ENCODE measurements at regions not wholly inside any gene's neighbourhood (a gene's known extent, or its start where the extent isn't known, plus 50 kb on each side); places are given as distances from the start of the nearest gene placed in this dataset.

DNA sequence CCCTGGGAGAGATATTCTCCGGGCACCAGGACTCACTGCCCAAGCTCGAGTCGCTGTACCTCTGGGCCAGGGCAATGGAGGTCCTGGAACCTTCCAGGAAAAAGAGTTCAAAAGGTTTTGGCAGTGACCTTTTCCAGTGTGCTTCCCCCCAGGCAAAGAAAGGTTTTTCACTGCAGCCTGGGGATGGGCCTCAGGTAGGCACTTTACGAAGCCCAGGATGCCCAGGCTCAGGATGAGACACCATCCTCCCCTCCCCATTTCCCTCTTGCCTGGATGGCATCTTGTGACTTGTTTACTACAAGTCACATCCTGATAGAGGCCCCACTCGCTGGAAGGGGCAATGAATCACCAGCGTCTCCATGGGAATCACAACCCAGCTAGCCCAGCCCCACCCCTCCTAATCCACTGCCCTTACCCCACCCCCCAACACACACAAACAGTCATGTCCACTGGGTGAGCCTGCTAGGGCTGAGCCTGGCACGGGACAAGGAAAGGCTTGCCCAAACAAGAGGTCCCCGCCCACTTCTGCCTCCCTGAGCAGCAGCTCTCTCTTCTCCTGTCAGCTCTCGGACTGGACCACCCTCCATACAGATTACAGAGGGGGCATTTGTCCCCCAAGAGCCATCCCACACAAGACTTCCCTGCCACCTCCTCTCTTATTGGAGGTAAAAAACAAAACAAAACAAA, 93.8 kb upstream of the SMNDC1 start:
- DNase-seq (ENCODE audit: low read depth in 2 of 2), result no peak

GRCh38 chr10:110399106-110399964, 94.6 kb upstream of the SMNDC1 start:
- DNase-seq (ENCODE audit: low read depth in 2 of 2), result no peak

GRCh38 chr10:110399965-110400933, 95.5 kb upstream of the SMNDC1 start:
- DNase-seq (ENCODE audit: low read depth in 2 of 2), result no peak

- DNase-seq (ENCODE audit: low read depth in 2 of 2), result no peak
Observed at GRCh38 chr10:110401401-110402076, 96.2 kb upstream of the DUSP5 start.

GRCh38 chr10:110402077-110402416, 95.7 kb upstream of the DUSP5 start:
- no peak for DNase-seq (ENCODE audit: low read depth in 2 of 2)

DNA sequence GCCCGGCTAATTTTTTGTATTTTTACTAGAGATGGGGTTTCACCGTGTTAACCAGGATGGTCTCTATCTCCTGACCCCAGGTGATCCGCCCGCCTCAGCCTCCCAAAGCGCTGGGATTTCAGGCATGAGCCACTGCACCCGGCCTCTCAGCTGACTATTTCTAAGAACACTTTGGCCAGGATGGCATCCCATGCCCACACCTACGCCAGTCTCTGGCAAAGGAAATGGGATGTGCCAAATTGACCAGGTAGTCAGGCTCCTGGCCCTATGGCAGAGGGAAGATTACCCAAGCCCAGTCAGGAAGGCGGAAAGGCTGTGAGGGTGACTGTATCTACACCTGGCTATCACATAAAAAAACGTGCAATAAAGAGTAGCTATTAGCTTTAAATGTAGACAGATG, 94.1 kb upstream of the DUSP5 start:
- DNase-seq (ENCODE audit: low read depth in 2 of 2), result no peak

DNA sequence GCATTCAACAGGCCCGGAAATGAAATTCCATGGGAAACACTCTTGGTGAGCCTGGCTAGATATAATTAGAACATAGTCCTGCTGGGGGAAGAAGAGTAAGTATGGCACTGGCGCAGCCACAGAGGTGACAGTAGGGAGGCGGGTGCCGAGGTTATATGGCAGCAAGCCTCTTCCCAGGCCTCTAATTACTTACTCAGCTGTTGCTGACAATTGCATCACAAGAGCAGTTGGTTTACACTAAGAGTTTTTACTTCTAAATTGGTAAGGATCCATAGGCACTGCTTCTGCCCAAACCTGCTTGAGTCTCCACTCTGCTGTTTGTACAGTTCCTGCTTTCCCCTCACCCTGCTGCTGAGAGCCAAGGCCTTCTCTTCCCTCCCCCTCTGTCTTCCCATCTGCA, 93.3 kb upstream of the DUSP5 start:
- DNase-seq (ENCODE audit: low read depth in 2 of 2), result no peak

DNA sequence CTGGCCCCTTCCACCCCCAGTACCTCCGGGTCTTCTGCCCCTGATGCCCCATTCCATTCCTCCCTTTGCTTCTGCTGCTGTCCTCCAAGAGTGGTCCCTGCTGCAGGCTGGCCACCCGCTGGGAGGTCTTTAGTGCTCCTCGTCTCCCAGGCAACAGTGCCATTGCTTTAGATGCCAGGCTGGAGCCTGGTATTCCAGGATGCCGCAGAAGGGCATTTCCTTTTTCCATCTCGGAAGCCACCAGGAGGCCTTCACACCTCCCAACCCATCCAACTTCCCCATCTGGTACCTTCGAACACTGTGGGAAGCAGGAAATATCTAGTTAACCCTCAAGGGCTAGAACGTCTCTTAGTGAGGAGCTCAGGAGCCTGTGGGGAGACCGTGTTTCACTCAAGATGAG, 92.9 kb upstream of the DUSP5 start:
- DNase-seq (ENCODE audit: low read depth in 2 of 2), result no peak

DNA sequence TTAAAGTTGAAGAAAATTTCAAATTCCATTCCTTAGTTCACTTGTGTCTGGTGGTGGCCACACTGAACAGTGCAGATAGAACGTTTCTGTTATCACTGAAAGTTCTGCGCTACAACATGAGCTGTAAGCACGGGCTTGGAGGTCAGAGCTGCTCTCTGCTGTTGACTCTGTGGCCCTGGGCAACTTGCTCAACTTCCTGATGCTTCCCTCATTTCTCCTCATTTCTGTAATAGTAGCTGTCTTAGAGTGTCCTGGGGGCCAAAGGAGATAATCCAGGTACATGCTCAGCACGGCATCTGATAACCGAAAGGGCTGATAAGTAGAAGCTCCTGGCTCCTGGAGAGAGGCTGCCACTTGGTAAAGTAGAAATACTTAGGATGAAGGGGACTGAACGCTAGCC, 92.3 kb upstream of the DUSP5 start:
- DNase-seq (ENCODE audit: low read depth in 2 of 2), result no peak

GRCh38 chr10:110407301-110408170, 90.2 kb upstream of the DUSP5 start:
- no peak for DNase-seq (ENCODE audit: low read depth in 2 of 2)

GRCh38 chr10:110408203-110408871, 89.4 kb upstream of the DUSP5 start:
- no peak for DNase-seq (ENCODE audit: low read depth in 2 of 2)

GRCh38 chr10:110408943-110409342, 88.8 kb upstream of the DUSP5 start:
- no peak for DNase-seq (ENCODE audit: low read depth in 2 of 2)

DNA sequence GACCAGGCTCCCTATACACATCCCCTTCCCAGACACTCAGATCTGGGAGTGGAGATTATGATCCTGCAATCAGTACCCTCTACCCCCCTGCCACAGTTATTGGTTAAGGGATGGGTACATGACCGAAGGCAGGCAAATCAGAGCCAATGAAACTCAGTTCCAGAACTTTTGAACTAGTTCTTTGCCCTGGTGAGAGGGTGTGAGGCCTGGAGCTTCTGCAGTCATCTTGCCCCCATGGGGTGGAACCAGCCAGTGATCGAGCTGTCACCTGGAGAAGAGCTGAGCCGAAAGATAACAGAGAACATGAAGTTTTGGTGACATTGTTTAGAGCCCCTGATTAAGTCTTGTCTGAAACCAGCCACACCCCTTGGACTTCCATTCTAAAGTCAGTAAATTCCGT, 88.2 kb upstream of the DUSP5 start:
- no peak for DNase-seq (ENCODE audit: low read depth in 2 of 2)

GRCh38 chr10:110409926-110410325, 87.8 kb upstream of the DUSP5 start:
- no peak for DNase-seq (ENCODE audit: low read depth in 2 of 2)

DNA sequence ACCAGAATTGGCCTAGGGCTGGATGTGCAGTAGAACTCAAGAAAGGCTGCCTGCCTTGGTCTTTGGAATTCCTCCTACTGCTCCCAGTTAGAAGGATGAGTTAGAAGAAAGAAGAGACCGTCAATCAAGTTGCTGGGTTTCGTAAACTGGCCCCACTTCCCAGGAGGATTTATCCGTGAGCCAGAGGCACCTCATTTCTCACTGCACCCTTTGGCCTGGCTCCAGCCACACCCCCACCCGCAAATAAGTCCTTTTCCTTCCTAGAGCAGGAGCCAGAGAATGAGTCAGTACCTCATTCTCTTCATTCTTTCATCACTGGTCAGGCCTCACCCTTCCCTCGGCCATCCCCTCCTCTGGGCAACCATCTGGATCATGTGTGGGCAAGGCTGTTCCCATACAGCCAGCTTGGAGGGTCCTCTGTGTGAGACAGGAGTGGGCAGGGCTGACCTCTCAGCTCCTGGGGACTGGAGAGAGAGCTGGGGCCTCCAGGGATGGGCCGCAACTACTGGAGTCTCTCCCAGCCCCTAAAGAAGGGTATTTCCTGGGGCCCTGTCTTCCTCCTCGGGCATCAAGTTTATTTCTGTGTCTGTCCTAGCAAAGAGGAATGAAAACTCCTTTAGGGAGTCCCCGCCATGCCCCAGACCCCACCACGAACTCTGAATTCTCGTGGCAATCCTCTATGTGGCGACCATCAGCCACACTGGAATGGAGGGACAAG, 87.2 kb upstream of the DUSP5 start:
- no peak for DNase-seq (ENCODE audit: low read depth in 2 of 2)

DNA sequence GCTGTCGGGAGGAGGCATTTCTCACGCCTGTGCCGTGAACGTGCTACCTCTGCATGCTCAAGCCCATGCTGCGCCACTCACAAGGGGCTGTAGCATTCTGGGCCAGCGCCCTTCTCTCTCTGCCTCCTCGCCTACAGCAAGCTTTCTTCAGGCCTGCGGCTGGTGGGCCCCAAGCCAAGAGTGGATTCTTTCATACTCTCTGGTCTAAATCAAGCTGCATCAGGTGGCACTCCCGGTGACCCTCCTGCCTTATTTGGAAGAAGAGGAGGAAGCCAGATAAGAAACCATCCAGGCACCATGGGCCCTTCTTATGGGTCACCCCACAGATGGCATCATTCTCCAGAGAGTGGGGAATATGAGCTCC, 86.7 kb upstream of the DUSP5 start:
- DNase-seq (ENCODE audit: low read depth in 2 of 2), result no peak

- no peak for DNase-seq (ENCODE audit: low read depth in 2 of 2)
Observed at GRCh38 chr10:110413049-110413783, 84.5 kb upstream of the DUSP5 start.

DNA sequence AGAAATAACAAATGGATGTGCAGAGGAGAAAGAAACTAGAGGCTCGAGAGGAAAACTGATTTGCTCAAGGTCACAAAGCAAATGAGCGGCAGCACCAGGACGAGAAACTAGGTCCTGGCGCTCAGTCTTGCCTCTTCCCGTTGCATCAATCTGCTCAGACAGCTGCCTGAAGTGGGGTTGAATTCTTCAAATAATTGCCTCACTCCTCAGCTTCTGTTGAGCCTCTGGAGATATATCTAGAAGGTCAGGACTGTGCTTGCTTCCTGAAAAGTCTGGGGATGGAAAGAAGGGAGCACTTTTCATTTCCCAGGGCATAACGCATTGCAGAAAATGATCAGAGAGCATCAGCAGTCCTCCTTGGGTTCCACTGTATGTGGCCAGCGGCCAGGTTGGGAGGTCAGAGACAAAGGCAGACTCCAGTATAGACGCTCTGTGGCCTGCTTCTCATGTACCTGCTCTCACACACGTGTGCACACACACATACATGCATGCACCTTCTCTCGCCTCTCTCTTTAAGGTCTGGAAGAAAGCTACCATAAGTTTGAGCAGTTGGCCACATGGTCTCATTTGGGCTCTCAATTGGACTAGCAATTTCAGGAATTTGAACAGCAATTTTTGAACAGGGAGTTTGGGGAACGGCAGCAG, 83.7 kb upstream of the DUSP5 start:
- DNase-seq (ENCODE audit: low read depth in 2 of 2), result no peak
